NCI-H1417 treated with DMSO at 0.1 percent for 48 hours (cell line): ENCODE measurements at regions not wholly inside any gene's neighbourhood (a gene's known extent, or its start where the extent isn't known, plus 50 kb on each side); places are given as distances from the start of the nearest gene placed in this dataset.

Experiments used
- DNase-seq: peaks from one replicate; lab custom pipeline; 2025; lab: John Stamatoyannopoulos, UW

DNA sequence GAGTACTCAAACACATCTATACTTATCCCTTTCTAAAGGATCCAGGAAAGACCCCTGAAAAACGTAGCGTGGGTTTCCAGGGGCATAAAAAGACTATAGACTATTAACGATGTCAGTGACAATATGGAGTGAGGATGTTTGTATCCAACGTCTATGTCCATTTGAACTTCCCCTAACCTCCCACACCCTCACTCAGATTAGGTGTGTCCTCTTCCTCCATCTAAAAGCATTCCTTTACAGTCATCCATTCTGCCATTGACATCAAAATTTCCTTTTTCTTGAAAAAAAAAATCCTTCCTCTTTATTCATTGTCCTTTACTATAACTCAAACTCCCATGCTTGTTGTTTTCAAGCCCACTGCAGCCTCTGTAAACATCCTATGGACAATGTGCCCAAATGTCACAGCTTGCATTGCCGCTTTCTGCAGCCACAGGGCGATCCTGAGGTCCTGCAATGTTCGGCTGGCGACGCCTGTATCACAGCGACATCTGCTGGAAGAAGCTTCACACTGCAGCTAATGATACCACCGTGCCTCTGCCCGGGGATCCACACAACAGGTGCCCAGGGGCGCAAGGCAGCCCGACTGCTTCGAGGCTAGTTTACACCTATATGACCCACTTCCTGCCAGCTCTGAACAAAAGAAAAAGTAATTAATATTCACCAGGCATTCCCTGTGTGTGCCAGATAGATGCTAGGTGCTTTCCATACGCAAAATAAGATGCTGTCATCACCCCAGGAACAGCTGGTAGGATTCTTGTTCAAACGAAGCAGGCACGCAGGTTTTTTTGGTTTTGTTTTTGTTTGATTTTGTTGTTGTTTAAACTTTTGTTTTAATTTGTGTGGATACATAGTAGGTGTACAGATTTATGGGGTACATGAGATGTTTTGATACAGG lies 267.9 kb upstream of the GHITM start:
- DNase-seq: peak; percentile 13

DNA sequence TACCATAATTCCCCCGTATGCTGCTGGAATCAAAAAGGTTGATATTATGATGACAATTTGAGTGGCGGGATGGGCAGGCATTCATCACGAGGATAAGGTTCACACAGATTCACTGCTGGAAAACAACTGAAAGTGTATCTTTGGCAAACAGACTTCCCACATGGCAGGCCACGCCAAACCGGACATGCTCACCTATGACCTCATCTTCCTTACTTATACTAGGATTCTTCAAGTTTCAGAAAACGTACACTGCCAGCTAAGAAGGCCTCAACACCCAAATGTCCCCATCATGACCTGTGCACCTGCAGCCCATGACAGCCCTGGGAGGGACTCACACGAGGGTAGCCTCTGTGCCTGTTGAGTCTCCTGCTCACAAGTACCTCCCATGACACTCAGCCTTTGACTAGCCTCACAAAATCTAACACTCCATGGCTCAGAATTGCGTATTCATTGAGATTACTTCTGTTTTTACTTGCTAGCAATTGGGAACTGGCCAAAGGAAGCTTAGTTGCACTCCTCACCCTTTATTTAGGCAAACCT lies 259.0 kb upstream of the GHITM start:
- DNase-seq: no peak

DNA sequence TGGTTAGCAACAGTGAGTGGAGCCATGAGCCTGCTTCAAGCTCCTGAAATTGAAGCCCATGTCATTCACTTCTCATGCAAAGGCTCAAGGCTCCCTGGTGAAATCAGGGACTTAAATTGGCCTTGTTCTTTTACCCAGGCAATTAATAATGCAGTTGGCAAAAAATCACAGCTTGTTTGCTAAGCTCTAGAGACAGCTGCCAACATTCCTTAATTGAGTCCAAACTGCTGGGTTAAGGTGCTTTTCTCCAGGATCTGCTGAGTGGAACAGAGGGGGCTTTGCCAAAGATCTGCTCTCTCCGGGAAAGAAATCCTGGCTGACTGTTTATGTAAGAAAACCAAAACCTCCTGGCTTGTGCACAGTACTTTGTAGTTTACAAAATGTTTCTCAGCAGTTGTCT lies 257.6 kb upstream of the GHITM start:
- DNase-seq: no peak

DNA sequence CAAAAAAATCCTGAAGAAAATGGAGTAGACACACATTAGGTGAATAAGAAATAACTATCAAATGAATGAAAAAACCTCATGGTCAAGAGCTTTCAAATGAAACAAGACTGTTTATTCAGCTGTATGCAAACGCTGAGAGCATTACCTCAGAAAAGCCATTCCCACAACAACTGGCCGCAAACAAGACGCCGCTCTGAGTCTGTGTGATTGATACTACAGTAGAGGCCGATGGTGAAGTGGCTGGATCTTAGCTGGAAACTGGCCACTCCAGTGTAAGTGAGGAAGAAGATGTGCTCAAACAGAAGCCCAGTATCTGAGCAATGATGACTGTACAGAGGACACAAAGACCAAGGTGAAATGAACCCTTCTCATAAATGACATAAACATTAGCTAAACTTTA lies 252.4 kb upstream of the GHITM start:
- DNase-seq: no peak

DNA sequence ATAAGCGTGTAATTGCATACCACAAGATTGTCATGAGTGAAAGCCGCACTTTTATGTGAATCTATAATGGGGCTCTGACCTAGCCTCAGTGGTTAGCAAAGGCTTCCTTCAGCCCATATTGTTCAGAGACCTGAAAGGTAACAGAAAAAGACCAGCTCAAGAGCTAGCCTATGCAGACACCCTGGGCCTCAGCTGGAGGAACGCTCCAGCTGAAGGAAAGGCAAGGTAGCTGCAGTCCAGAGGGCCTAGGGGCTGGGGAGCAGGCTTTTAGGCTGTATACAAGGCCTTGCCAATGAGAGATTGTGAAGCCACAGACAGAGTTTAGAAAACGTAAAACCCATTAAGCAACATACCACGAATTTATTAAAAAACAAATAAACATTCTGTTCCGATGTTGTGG lies 246.6 kb upstream of the GHITM start:
- DNase-seq: no peak

DNA sequence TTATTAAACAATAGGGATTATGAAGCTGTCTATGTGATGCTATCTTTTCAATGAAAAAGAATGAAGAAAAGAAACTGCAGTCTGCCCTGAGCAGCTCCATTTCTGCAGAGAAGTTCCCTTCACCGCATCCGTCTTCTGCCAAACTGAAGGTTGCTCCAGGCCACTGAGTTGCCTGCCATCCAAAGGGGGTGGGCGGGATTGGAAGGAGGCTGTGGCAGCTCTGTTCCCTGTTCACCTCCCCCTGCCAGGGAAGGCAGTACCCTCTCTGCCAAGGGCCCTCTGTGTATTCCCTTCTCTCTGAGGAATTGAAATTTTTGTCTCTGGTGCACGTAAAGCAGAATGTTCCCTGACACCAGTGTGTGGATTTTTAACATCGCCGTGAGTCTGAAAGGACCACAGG lies 243.1 kb upstream of the GHITM start:
- no peak for DNase-seq

DNA sequence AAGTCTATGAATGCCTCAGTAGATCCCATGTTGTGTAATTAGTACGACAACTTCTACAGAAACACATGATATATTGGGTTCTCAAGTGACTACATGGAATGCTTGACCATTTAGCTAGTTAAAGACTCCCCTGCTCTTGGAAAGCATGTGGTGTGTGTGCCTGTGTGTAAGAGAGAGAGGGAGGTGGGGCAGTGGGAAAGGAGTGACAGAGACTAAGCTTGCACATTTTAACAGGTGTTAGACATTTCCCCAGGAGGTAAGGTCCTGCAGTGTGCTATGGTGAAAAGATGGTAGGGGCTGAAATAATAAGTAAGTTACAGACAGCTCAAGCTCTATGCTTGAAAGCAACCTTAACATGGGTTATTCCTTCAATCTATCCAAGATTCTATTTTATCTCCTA lies 241.7 kb upstream of the GHITM start:
- no peak for DNase-seq

DNA sequence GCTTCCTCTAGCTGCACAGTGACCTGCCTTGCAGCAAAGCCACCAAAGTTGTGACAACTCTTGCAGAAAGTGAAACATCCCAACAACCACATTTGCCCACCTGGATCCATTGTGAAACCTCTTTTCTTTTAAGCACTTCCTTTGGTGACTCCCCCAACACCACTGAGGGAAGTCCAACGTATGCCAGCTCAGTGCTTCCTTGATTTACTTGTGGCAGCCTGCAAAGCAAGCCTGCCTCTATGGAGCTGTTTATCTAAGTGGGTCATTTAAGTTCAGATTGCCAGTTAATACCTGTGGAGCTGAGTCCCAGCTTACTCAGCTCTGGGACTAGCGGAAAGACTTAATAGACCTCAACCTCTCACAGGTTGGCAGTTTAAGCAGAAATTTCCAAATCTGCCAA lies 230.8 kb upstream of the GHITM start:
- DNase-seq: no peak

DNA sequence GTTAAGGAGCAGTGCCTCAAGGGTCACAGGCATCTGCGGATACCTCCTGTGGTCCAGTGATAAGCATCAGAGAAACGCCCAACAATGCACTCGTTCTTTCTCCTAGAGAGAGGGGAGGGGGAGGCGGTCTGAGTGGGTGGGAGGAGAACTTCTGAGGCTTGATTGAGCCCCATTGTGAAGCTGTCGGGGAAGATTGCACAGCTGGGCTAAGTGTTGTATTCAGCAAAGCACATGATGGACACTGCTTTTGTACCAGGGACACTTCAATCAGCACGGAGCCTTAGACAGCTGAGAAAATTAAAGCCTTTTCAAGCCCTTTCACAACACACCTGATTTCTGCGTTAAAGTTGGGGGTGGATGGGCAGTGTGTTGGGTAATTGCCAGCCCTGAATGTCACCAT lies 230.3 kb upstream of the GHITM start:
- peak; percentile 40 for DNase-seq

DNA sequence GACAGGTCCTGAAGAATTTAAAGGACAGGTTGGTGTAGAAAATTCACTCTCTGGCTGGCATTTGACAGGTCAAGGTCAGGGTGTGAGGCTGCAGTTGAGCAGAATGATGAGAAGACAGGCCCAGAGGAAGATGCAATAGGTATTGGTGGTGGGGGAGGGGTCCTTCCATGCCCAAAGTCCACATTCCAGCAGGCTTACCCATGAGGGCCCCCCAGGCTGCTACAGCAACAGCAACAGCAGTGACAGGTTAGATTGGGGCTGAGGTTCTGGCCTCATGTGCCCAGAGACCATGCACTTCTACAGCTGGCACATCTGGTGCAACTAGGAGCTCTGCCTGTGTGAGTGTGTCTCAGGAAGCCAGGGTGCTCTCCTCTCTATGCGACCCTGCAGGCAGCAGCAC lies 223.5 kb upstream of the GHITM start:
- DNase-seq: no peak

DNA sequence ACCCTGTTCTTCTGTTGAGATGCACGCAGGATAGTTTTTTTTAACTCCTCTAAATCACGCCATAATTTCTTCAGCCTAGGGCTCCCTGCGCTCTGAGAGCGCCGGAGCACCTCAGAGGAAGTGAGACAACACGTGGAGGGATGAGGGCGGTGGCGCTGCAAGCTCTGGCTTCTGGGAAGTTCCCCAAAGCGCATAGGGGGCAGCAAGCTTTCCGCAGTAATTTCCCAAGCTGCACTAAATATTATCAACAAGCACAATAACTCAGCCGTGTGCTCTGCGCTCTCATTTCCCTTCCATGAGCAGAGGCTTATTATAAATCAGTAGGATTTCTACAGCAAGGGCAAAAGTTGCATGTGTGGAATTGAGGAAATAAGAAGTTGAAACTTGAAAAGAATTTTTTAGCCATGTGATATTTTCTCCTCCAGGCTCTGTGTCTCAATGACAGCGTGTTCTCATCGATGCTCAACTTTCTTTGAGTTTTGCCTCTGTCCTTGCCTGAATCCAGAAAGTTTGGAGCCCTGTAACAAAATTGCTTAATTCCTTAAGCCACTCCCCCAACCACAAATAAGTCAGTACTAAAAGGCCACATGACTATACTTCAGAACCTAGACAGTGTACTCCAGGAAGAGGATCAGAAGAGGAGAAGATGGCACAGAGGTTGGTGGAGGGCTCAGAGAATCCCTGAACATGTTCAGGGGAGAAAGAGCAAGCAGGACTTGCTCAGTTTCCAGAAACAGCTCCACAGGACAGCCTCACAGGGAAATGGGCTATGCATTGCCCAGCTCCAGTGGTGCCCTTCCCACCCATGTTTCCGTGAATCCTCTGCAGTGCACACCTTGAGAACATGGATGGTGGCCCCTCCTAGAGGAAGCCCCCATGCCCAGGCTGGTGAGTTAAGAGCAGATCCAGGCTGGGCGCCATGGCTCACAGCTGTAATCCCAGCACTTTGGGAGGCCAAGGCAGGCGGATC lies 221.5 kb upstream of the GHITM start:
- no peak for DNase-seq

DNA sequence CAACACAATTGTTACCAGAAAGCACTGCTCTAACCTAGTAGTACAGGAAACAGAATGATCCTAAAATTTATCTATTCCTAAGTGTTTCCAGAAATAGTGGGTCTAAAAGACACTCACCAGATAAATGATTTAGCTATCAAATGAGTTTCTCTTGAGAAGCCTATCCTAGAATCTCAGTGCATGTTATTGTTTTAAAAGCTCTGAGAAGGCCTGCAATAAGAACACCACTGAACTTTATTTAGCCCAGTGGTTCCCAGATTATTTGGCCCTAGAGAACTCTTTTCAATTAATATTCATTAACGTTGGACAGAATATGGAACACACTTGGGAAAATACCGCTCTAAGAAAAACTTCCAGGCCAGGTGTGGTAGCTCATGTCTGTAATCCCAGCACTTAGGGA lies 220.1 kb upstream of the GHITM start:
- no peak for DNase-seq

DNA sequence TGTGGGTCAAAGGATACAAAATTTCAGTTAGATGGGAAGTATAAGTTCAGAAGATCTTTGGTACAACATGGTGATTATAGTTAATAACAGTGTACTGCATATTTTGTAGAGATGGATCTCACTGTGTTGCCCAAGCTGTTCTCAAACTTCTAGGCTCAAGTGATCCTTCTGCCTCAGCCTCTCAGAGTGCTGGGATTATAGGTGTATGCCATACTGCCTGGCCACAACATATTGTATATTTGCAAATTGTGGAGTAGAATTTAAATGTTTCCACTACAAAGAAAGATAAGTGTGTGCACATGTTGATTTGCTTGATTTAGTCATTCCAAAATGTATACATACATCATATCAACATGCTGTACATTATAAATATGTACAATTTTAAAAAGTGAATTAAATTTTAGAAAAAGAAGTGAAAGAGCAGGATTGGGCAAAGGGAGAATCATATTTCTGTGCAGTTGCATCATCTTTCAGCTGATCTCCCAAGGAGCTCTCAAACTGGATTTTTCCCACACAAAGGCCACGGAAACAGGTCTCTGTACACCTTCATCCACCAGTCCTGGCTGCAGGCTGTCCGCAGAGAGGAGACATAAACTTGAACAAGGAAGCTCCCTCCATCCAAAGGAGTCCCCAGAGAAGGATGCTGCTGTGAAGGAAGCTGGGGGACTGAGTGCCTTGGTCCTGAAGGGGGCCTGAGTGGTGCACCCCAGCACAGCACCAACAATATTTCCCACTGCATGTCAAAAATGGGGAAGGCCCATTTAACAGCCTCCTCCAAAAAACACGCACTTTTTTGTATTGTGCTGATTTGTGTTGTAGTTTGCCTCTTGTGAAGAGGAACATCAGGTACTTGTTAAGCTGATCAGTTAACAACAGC lies 217.1 kb upstream of the GHITM start:
- DNase-seq: no peak

DNA sequence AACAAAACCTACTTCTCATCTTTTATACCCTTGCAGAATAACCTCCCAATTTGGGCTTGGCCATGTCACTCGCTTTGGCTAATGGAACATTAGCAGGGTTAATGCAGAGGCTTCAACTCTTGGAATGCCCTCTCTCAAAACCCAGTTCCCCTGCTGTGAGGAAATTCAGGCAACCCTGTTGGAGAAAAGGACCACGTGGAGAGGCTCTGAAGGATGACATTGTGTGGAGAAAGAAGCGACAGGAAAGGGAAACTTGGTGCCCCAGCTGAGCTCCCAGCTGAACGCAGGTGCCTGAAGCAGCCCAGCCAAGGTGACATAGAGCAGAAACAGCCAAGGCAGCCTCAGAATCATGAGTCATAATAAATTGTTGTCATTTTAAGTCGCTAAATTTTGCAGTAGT lies 214.2 kb upstream of the GHITM start:
- no peak for DNase-seq

DNA sequence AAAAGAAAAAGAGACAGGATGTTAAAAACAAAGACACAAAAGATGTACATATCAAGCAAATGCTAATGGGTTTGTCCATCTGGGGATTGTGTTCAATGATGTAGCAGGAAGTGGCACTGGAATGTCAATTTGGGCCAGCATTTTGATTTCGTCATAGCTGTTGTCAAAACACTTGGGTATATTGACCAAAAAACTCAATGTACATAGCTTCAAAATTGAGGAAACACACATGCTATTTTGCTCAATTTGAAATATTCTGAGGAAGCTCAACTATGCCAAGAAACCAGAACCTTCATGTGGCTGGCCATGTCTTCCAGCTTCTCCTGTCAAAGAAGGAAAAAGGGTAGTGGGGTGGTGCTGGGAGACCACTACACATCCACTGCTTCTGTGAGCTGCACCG lies 212.7 kb upstream of the GHITM start:
- DNase-seq: no peak

DNA sequence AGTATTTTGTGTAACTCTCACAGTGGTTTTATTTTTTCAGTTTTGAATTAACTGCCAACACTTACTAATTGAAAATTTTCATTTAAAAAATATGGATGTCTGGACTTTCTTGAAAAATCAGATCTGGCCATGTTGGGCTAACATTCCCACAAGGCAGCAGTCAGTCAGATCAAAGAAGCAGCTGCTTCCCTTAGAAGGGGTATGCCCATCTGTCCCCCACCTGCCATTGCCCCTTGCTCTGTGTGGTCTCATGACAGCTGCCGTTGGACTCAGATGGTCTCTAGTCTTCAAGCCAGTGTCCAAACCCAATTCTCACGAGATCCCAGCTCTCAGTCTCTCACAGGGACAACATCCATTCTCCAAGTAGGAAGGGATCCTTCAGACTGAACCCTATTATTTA lies 212.1 kb upstream of the GHITM start:
- no peak for DNase-seq

DNA sequence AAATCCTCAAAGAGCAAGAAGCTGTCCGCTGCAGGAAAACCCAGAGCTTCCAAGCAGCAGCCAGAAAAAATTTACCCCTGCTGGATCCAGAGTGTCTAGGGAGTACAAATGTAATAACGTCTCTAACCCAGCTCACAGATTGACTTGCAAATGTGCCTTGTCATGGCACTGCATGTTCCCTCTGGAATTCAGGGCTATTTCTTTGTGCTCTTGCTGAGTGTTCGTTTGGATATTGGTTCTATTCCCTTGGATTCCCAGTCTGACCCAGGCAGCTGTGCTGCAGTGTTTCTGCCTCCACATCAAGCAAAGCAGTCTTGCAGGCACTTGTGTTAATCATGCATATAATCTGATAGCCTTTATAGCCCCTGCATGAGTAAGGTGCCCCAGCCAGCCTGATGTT lies 209.9 kb upstream of the GHITM start:
- no peak for DNase-seq

DNA sequence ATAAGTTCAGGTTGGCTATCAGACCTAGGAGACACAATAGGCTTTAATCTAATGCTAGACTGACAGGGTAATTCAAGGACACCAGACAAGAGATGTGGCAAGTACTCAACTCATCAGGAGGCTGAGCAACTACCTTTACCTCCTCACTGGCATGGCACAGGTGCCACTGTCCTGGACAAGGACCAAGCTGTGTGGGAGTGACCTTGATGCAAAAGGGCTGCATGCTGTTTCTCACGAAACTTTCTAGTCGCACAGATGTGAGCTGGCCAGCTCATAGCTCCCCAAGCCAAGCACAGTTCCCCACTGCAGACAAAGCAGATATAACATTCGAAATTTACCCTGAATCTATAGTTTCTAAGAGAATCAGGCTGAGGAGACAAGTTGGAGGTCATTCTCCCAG lies 207.6 kb upstream of the GHITM start:
- no peak for DNase-seq

DNA sequence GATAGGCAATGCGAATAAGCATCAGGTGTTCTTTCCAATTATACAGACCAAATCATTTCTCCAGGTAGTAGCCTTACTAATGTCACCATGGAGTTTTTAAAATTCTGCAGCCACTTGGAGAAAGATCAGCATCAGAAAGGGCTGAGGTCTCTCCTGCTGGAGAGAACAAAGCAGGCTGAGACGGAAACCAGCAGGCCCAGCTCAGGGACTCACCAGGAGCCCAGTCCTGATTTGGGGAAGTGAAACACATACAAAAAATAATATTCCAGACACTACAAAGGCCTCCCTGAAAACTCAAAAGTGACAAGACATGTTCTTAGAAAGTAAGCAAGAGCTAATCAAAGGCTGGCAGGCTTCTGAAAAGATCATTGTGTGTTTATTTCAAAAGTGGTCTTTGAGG lies 207.1 kb upstream of the GHITM start:
- no peak for DNase-seq

DNA sequence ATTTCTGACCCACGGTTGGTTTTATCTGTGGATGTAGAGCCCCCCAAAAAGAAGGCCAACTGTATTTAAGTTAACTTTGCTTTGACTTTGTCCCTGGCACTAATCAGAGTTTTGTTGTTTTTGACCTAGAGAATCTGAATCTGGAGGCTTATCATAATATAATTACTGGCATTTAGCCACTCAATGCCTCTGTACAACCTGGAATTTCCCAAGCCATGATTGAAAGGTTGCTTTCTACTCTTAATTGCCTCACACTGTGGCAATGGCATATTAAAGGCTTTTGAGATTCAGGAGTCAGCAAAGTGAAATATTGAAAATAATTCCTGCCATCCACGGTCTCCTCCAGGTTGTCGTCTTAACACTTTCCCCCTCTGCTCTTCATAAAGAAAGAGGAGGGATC lies 205.2 kb upstream of the GHITM start:
- DNase-seq: no peak

DNA sequence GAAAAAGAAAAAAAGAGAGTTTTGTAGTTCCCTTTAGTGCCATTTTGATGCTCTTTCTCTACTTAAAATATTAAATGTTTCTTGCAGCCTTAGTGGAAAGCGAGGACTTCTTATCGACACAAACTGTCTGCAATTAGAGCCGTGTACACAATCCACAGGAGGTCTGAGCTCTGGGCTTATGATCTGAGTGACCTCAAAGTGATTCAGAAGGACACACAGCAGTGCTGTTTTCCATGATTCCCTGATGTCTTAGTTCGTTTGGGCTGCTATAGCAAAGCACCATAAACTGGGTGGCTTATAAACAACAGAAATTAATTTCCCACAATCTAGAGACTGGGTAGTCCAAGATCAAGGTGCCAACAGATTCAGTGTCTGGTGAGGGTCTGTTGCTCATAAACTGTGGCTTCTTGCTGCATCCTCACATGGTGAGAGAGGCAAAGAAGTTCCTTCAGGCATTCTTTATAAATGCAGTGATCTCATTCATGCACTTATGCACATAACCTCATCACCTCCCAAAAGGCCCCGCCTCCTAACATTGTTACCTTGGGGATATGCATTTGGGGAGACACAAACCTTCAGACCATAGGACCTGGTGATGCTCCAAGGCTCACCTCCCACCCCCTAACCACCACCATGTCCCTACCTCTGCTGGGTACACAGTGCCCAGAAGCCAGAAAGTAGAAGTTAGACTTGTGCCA lies 204.5 kb upstream of the GHITM start:
- no peak for DNase-seq
